Endometrium (tissue), 2 donors: ENCODE measurements at regions not wholly inside any gene's neighbourhood (a gene's known extent, or its start where the extent isn't known, plus 50 kb on each side); places are given as distances from the start of the nearest gene placed in this dataset.
A peak's percentile ranks its signal among the peaks of the same experiment; 100 is the strongest.

Experiments used
- FAIRE-seq: peaks from 2 replicates; lab custom pipeline; 2012; peaks lifted over from hg19 to GRCh38; lab: Jason Lieb, UNC
- donor health status: control.
- donor health status: control.

DNA sequence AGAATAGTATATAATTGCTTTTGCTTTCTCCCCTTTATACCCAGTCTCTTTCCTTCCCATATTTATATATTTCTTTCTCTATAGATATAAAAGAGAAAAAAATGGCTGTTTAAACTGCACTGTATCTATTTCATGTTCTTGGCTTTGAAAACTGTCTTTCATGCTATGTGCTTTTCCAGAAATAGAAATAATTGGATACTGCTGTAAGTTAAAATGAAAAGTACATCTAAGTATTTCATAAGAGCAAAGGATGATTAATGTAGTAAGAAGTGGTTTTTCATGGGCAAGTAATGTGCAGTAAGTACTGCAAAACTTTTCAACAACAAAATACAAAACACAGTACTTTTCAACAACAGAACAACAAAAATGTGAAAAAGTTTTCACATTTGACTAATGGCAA lies 237.9 kb downstream of the SNCA start:
- no peak for FAIRE-seq

DNA sequence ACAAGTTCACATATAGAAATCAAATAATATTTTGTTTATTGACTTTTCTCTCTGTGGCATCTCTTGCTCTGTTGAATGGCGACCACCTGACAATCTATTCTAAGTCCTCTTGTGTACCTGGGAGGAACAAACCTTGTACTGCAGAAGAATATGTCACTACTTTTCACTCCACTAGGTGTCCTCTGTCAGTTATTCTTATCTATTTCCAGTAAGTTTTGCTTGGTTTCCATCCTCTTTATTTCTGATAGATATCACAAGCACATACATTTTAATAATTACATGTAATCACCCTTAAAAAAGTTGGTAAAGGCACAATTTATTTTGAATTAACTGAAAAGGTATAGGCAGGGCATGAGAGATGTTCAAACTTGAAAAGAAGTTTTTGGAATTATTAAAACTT lies 238.4 kb downstream of the SNCA start:
- FAIRE-seq = no peak

GRCh38 chr4:89595125-89595789 lies 241.7 kb downstream of the SNCA start:
- FAIRE-seq = peak; percentile 61

GRCh38 chr4:89590128-89590527 lies 246.8 kb downstream of the SNCA start:
- FAIRE-seq = no peak

DNA sequence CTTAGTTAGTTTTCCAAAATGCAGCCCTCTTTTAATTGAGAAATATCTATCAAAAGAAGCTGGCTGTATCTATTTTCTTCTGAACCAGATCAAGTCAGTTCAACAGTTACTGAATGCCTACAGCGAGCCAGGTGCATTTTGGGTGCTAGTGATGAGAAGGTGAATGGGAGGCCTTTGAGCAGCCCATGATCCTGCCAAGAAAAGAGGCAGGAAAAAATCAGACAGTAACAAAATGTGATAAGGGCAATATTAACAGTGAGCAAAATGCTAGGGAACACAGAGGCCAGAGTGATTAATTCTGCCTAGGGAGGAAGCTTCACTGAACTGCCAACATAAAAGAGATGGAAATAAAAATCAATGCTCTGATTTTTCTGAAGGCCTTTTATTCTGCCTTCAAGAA lies 248.5 kb downstream of the SNCA start:
- FAIRE-seq = no peak

DNA sequence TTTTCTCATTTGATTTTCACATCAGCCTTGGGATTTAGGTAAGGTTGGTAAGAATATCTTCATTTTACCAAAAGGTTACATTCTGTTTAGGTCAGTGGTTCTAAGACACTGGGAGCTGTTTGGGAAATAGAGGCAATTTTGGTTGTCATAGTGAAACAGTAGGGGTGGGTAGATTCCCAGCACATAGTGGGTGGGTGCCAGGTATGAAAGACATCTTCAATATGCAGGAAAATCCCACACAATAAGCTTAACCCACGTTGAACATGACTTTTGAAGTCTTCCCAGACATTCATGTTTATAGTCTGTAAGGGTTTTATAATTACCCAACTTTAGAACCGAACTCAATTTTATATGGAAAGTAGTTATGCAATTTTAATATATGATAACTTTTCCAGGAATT lies 249.6 kb downstream of the SNCA start:
- no peak for FAIRE-seq

GRCh38 chr4:89586864-89587263 lies 250.1 kb downstream of the SNCA start:
- no peak for FAIRE-seq

GRCh38 chr4:89586318-89586717 lies 250.6 kb downstream of the SNCA start:
- no peak for FAIRE-seq

GRCh38 chr4:89582756-89583505 lies 254.0 kb downstream of the SNCA start:
- FAIRE-seq = no peak

DNA sequence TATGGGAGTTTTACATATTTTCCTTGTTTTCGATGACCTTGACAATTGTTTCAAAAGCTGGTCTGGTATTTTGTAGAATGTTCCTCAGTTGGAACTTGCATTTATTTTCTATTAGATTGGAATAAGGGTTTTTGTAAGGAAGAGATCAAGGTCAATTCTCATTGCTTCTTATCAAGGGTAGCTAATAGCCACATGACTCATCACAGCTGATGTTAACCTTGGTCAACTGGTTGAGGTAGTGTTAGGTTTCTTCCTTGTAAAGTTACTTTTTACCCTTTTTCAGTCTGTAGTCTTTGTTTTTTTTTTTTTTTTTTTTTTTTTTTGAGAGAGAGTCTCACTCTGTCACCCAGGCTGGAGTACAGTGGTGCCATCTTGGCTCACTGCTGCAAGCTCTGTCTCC lies 257.2 kb downstream of the SNCA start:
- no peak for FAIRE-seq

DNA sequence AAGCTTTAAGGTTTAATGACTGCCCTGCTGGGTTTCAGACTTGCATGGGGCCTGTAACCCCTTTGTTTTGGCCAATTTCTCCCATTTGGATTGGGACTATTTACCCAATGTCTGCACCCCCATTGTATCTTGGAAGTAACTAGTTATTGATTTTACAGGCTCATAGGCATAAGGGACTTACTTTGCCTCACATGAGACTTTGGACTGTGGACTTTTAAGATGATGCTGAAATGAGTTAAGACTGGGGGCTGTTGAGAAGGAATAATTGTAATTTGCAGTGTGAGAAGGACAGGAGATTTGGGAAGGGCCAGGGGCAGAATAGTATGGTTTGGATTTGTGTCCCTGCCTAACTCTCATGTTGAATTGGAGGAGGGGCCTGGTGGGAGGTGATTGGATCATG lies 260.7 kb downstream of the SNCA start:
- FAIRE-seq = no peak

- FAIRE-seq = no peak
Observed at GRCh38 chr4:89575840-89576239, 261.1 kb downstream of the SNCA start.

DNA sequence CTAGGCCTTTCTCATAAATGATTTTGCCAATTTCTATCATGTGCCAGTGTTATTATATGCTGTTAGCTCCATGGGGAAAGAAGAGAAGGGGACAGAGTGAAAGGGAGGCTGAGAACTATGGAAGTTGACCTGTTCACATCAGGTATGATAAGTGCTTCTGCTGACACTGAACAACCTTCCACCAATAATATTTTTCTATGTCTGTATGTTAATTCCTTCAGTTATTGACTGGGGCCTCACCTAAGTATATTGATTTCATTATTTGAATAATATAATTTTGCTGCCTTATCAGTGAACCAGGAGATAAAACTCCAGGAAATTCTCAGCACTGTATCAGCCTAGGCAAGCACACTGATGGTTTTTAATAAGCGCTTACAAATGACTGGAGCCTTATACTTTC lies 262.8 kb downstream of the SNCA start:
- FAIRE-seq = no peak

GRCh38 chr4:89573656-89574055 lies 263.3 kb downstream of the SNCA start:
- FAIRE-seq = no peak

GRCh38 chr4:89572224-89572858 lies 264.6 kb downstream of the SNCA start:
- no peak for FAIRE-seq

GRCh38 chr4:89570931-89571330 lies 263.3 kb upstream of the GPRIN3 start:
- no peak for FAIRE-seq

DNA sequence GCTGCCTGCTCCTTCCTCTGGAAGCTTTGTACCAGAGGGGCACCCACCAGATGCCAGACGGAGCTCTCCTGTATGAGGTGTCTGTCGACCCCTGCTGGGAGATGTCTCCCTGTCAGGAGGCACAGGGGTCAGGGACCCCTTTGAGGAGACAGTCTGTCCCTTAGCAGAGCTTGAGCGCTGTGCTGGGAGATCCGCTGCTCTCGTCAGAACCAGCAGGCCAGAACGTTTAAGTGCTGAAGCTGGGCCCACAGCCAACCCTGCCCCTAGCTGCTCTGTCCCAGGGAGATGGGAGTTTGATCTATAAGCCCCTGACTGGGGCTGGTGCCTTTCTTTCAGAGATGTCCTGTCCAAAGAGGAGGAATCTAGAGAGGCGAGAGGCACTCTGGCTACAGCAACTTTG lies 260.3 kb upstream of the GPRIN3 start:
- FAIRE-seq = no peak

DNA sequence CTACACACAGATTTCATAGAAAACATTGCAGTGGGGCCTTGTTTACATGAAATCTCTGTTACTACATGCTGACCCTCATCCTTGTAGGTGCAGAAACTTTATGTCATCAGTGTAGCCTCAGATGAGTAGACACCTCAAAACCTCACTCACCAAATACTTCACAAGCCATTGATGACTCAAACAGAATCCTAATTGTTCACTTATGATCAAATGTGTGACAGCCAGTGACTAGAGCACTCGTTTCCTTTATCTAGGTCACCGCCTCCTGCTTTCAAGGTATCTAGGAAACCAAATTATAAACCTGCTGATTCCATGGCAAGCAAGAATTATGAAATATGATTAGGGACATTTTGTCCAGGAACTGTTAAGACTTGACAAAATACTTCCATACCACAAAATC lies 255.8 kb upstream of the GPRIN3 start:
- no peak for FAIRE-seq

DNA sequence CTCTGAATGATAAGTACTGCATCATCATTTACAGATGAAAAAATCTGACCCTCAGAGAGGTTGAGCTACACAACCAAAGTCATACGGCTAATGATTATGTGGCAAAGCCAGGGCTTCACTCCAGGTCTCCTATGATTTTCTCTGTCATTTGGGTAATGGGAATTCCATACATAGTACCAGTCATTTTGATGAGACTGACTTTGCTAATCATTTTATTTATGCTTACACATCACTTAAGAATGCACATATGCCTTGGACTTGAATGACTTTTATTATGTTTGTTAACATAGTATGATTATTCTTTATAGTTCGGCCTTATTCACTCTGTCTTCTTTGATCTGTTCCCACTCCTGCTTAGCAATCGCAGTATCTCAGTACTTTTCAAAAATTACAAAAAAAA lies 255.1 kb upstream of the GPRIN3 start:
- no peak for FAIRE-seq

GRCh38 chr4:89561048-89561447 lies 253.4 kb upstream of the GPRIN3 start:
- no peak for FAIRE-seq

DNA sequence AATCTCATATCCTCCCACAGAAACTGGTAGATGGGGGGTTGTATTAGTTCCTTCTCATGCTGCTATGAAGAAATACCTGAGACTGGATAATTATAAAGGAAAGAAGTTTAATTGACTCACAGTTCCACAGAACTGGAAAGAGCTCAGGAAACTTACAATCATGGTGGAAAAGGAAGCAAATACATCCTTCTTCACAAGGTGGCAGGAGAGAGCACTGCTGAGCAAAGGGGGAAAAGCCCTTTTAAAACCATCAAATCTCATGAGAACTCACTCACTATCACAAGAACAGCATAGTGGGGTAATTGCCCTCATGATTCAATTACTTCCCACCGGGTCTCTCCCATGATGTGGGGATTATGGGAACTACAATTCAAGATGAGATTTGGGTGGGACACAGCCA lies 250.5 kb upstream of the GPRIN3 start:
- FAIRE-seq = no peak

DNA sequence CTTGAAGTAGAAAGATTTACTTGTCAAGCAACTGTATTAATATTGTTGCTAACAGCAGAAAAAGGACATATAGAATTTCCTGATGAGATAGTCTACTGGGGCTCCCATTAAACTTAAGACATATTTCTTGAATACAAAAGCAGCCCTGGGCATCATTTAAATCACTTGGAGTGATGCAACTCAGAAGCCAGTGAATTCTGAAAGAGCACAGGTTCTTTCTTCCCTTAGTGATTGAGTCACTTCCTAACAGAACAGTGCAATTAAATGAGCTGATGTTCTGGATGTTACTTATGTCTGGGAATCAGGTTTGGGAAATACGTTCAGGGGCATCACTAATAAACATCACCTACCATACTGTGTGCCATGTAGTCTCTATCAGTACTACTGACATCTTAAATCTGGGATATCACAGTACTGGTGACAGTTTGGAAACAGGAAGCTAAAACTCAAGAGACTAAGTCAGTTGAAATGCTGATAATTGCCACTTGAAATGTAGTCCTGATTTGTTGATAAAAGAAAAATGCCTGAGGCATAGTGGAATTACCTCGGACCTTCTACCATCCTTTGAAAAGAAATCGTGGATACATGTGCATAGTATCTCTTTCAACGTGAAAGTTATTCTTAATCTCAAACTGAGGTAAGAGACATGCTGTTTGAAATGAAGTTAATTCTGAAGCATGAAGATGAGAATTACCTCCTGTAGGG lies 249.2 kb upstream of the GPRIN3 start:
- no peak for FAIRE-seq

GRCh38 chr4:89551191-89551590 lies 243.6 kb upstream of the GPRIN3 start:
- FAIRE-seq = no peak
